Neutrophil (primary cell): ENCODE measurements at regions not wholly inside any gene's neighbourhood (a gene's known extent, or its start where the extent isn't known, plus 50 kb on each side); places are given as distances from the start of the nearest gene placed in this dataset.

Source experiments
- H3K27ac ChIP-seq: fragments of 200-600 bp; sonication (generic); 2 replicates; pipeline ENCODE4 v1.5.1; 2016; ENCODE audit warnings: mild to moderate bottlenecking, moderate library complexity
- H3K27me3 ChIP-seq: fragments of 200-600 bp; sonication (generic); 2 replicates; pipeline ENCODE4 v1.6.0; 2016; ENCODE audit warnings: mild to moderate bottlenecking
- H3K36me3 ChIP-seq: fragments of 200-600 bp; sonication (generic); 2 replicates; pipeline ENCODE4 v1.5.1; 2017
- H3K4me1 ChIP-seq, 2 experiments: fragments of 200-600 bp in 1 of 2; sonication (generic) in 1 of 2; 1 replicate in 1 of 2; 2 replicates in 1 of 2; pipeline versions ENCODE4 v1.5.1 to v1.6.1; 2013 to 2016; ENCODE audit warnings: low read depth in 1 of 2, low read length in 1 of 2, mild to moderate bottlenecking in 1 of 2, moderate library complexity in 1 of 2; ENCODE audit not compliant: control insufficient read depth in 1 of 2, insufficient read depth in 1 of 2
- H3K4me3 ChIP-seq, 2 experiments: fragments of 200-600 bp in 1 of 2; sonication (generic) in 1 of 2; 1 replicate in 1 of 2; 2 replicates in 1 of 2; pipeline ENCODE4 v1.5.1; 2013 to 2016; ENCODE audit warnings: low read depth in 1 of 2, low read length in 1 of 2, mild to moderate bottlenecking in 1 of 2, moderate library complexity in 1 of 2
- H3K9me3 ChIP-seq: fragments of 200-600 bp; sonication (generic); 2 replicates; pipeline ENCODE4 v1.5.1; 2016
- TF ChIP-seq, protein P1 (sequence below): fragments of 200-600 bp; sonication (generic); IDR thresholded peaks from 2 replicates; pipeline ENCODE4 v1.5.1; 2016; ENCODE audit warnings: antibody characterized with exemption

- Histone ChIP-seq H3K4me1 (no peaks in the 10 kb centered on the region), H3K27ac (no peak overlapping the region), H3K36me3 (no peaks in the 10 kb centered on the region), H3K27me3 (no peaks in the 10 kb centered on the region), H3K4me3 (no peak overlapping the region), H3K9me3 (no peaks in the 10 kb centered on the region)
- TF ChIP-seq, protein P1, sequence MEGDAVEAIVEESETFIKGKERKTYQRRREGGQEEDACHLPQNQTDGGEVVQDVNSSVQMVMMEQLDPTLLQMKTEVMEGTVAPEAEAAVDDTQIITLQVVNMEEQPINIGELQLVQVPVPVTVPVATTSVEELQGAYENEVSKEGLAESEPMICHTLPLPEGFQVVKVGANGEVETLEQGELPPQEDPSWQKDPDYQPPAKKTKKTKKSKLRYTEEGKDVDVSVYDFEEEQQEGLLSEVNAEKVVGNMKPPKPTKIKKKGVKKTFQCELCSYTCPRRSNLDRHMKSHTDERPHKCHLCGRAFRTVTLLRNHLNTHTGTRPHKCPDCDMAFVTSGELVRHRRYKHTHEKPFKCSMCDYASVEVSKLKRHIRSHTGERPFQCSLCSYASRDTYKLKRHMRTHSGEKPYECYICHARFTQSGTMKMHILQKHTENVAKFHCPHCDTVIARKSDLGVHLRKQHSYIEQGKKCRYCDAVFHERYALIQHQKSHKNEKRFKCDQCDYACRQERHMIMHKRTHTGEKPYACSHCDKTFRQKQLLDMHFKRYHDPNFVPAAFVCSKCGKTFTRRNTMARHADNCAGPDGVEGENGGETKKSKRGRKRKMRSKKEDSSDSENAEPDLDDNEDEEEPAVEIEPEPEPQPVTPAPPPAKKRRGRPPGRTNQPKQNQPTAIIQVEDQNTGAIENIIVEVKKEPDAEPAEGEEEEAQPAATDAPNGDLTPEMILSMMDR = no peak
Measured at GRCh38 chr2:36044411-36044810, 311.2 kb upstream of the CRIM1 start.

GRCh38 chr2:36035137-36035536 is 320.4 kb upstream of the CRIM1 start:
- TF ChIP-seq, protein P1 = no peak
- Histone ChIP-seq H3K27me3 (no peaks in the 10 kb centered on the region), H3K9me3 (no peaks in the 10 kb centered on the region), H3K36me3 (no peaks in the 10 kb centered on the region), H3K4me3 (no peak overlapping the region), H3K4me1 (no peaks in the 10 kb centered on the region), H3K27ac (no peak overlapping the region)

DNA sequence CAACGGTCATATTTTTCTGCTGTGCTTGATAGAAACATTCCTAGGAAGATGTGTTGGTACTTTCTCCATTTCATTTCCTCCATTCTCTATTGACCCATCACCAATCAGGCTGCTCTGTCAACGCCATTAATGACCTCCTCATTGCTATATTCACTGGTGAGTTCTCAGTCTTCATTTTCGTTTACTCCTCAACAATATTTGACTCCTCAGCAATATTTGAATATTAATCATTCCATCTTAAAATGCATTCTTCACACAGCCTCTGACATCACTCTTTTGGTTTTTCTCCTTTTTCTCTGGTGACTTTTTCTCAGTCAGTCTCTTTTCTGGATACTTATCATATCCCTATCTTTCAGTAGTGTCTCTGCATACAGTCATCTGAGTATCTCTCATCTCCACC is 323.5 kb upstream of the CRIM1 start:
- H3K9me3 ChIP-seq = no peaks in the 10 kb centered on the region
- no peaks in the 10 kb centered on the region for H3K4me1 ChIP-seq
- H3K36me3 ChIP-seq = no peaks in the 10 kb centered on the region
- TF ChIP-seq, protein P1 = no peak
- no peak overlapping the region for H3K27ac ChIP-seq
- no peak overlapping the region for H3K4me3 ChIP-seq
- H3K27me3 ChIP-seq = no peaks in the 10 kb centered on the region

GRCh38 chr2:36031471-36031870 is 324.1 kb upstream of the CRIM1 start:
- Histone ChIP-seq H3K27me3 (no peaks in the 10 kb centered on the region), H3K27ac (no peak overlapping the region), H3K36me3 (no peaks in the 10 kb centered on the region), H3K9me3 (no peaks in the 10 kb centered on the region), H3K4me3 (no peak overlapping the region), H3K4me1 (no peaks in the 10 kb centered on the region)
- TF ChIP-seq, protein P1 = no peak

DNA sequence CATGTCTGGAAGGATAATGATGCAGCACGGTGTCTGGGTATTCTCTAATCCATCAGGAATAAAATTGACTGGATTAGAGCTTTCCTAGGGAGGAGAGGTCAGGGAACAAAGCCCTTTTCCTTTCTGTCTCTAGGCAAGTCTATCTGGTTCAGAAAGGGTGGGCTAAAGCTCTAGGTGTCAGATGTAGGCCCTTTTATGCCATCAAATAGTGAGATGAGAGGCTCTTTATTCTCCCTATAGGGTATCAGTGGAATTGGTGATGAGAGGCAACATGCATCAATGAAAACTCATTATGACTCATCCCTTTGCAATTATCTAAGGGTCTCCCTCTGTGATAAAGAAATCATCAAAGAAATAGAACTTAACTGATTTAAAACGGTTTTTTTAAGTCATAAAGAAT is 328.0 kb upstream of the CRIM1 start:
- H3K36me3 ChIP-seq = no peaks in the 10 kb centered on the region
- no peaks in the 10 kb centered on the region for H3K9me3 ChIP-seq
- no peaks in the 10 kb centered on the region for H3K4me1 ChIP-seq
- TF ChIP-seq, protein P1 = no peak
- no peak overlapping the region for H3K27ac ChIP-seq
- H3K27me3 ChIP-seq = no peaks in the 10 kb centered on the region
- no peak overlapping the region for H3K4me3 ChIP-seq

DNA sequence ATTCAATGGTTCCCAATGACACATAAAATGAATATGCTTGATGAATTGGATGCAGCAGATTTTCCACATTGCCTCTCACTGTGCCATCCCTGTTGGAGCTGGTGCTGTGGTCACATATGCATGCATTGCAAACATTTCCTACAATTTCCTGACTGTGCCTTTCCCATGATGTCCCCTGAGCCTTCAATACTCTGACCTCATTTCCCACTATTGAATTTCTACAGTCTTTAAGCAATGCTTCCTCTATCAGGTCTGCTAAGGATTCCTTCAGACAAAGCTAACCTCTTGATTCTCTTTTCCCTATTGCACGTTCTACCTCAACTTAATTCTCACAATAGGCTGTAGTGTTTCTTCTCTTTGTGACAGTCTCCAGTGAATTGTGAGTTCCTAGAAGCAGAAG is 342.5 kb upstream of the CRIM1 start:
- TF ChIP-seq, protein P1 = no peak
- Histone ChIP-seq H3K4me1 (no peaks in the 10 kb centered on the region), H3K9me3 (no peaks in the 10 kb centered on the region), H3K4me3 (no peak overlapping the region), H3K27me3 (no peaks in the 10 kb centered on the region), H3K36me3 (no peaks in the 10 kb centered on the region), H3K27ac (no peak overlapping the region)
